Caco-2 (cell line): ENCODE measurements at regions not wholly inside any gene's neighbourhood (a gene's known extent, or its start where the extent isn't known, plus 50 kb on each side); places are given as distances from the start of the nearest gene placed in this dataset.

Source experiments
- BruUV-seq: library from RNA; stranded (reverse); fragments of 400-500 nt; replicated peaks from 2 replicates; lab custom pipeline; 2021; lab: Mats Ljungman, UMichigan
- CTCF ChIA-PET: fragments of 300-600 bp; sonication (Branson Sonifier 250); formaldehyde crosslinking; loops from one replicate; lab custom pipeline; 2022; ENCODE audit warnings: antibody characterized with exemption; lab: Charles Lee
- POLR2A ChIA-PET: fragments of 300-600 bp; sonication (Branson Sonifier 250); formaldehyde crosslinking; loops from one replicate; lab custom pipeline; 2022; ENCODE audit warnings: antibody characterized with exemption; lab: Charles Lee
- DNase-seq, 2 experiments: peaks; one replicate each; pipeline versions ENCODE4 v3.0.0 to v3.0.0-alpha.2; 2020 to 2022
- H3K27me3 ChIP-seq: replicated peaks from 2 replicates; pipeline ENCODE4 v1.6.0; 2011; ENCODE audit warnings: low read length; ENCODE audit not compliant: control insufficient read depth, insufficient read depth
- H3K36me3 ChIP-seq: 2 replicates; pipeline ENCODE4 v1.5.1; 2011; ENCODE audit warnings: low read length; ENCODE audit not compliant: control insufficient read depth, insufficient read depth
- H3K4me1 ChIP-seq: fragments of 250-450 bp; sonication (Bioruptor Pico); 2 replicates; pipeline ENCODE4 v1.5.1; 2020; ENCODE audit warnings: mild to moderate bottlenecking
- H3K4me3 ChIP-seq: 2 replicates; pipeline ENCODE4 v1.5.1; 2011; ENCODE audit warnings: low read depth, mild to moderate bottlenecking, control low read depth, low read length
- H3K9me3 ChIP-seq: fragments of 250-450 bp; sonication (Bioruptor Pico); 2 replicates; pipeline ENCODE4 v1.5.1; 2020; ENCODE audit warnings: mild to moderate bottlenecking, moderate library complexity
- H3K27ac Mint-ChIP-seq: one replicate; pipeline ENCODE4 v1.8.0; 2022; ENCODE audit warnings: mixed read lengths; ENCODE audit not compliant: unreplicated experiment
- H3K27me3 Mint-ChIP-seq: one replicate; pipeline ENCODE4 v1.8.0; 2022; ENCODE audit warnings: mixed read lengths; ENCODE audit not compliant: insufficient read depth, unreplicated experiment
- H3K36me3 Mint-ChIP-seq: one replicate; pipeline ENCODE4 v1.8.0; 2022; ENCODE audit warnings: mild to moderate bottlenecking, mixed read lengths; ENCODE audit not compliant: insufficient read depth, unreplicated experiment
- H3K4me1 Mint-ChIP-seq: one replicate; pipeline ENCODE4 v1.8.0; 2022; ENCODE audit warnings: low read depth, mixed read lengths; ENCODE audit not compliant: unreplicated experiment
- H3K4me3 Mint-ChIP-seq: one replicate; pipeline ENCODE4 v1.8.0; 2022; ENCODE audit warnings: mild to moderate bottlenecking, moderate library complexity, mixed read lengths; ENCODE audit not compliant: unreplicated experiment
- H3K9me3 Mint-ChIP-seq: one replicate; pipeline ENCODE4 v1.8.0; 2022; ENCODE audit warnings: mixed read lengths; ENCODE audit not compliant: unreplicated experiment
- intact Hi-C: fragments of 100-400 bp; cut with micrococcal nuclease; formaldehyde crosslinking; loops from one replicate; pipeline ENCODE4 v1.10.0; 2022; ENCODE audit not compliant: unreplicated experiment
- TF ChIP-seq, protein P1 (sequence below), 2 experiments: fragments of 200-600 bp in 1 of 2; IDR thresholded peaks; 1 replicate in 1 of 2; 2 replicates in 1 of 2; pipeline versions ENCODE4 v1.5.1 to v1.8.0; 2011 to 2022; ENCODE audit warnings: antibody characterized with exemption in 1 of 2, control low read depth in 1 of 2, inconsistent platforms in 1 of 2, low read depth in 1 of 2, low read length in 1 of 2, mild to moderate bottlenecking in 1 of 2, moderate library complexity in 1 of 2; ENCODE audit not compliant: insufficient read depth in 1 of 2, severe bottlenecking in 1 of 2, unreplicated experiment in 1 of 2

- intact Hi-C loops: loop anchor here (1.0 kb wide), 1 partner anchor 111 kb away; no protein-coding TSS in a partner anchor
- TF ChIP-seq, protein P1, sequence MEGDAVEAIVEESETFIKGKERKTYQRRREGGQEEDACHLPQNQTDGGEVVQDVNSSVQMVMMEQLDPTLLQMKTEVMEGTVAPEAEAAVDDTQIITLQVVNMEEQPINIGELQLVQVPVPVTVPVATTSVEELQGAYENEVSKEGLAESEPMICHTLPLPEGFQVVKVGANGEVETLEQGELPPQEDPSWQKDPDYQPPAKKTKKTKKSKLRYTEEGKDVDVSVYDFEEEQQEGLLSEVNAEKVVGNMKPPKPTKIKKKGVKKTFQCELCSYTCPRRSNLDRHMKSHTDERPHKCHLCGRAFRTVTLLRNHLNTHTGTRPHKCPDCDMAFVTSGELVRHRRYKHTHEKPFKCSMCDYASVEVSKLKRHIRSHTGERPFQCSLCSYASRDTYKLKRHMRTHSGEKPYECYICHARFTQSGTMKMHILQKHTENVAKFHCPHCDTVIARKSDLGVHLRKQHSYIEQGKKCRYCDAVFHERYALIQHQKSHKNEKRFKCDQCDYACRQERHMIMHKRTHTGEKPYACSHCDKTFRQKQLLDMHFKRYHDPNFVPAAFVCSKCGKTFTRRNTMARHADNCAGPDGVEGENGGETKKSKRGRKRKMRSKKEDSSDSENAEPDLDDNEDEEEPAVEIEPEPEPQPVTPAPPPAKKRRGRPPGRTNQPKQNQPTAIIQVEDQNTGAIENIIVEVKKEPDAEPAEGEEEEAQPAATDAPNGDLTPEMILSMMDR (IDR thresholded peaks at IDR 0.05; ENCODE audit: insufficient read depth in 1 of 2, low read depth in 1 of 2, low read length in 1 of 2, severe bottlenecking in 1 of 2, unreplicated experiment in 1 of 2): peak; percentile 42 to 48
- no peak overlapping the region for H3K27ac Mint-ChIP-seq
- H3K9me3 Mint-ChIP-seq: no peaks in the 10 kb centered on the region
- peaks cover 7% of the 10 kb centered on the region for H3K27me3 Mint-ChIP-seq
- ChIA-PET POLR2A (no interaction called here), CTCF (no interaction called here)
- H3K4me3 Mint-ChIP-seq: no peak overlapping the region
- BruUV-seq: no TSS peak
- H3K4me3 ChIP-seq: no peak overlapping the region
- DNase-seq: peak in 1 of 2 experiments; percentile 56
- peaks cover 1% of the 10 kb centered on the region; the same call in 1 of the 2 replicates for H3K27me3 ChIP-seq
- H3K36me3 Mint-ChIP-seq: no peaks in the 10 kb centered on the region
- no peaks in the 10 kb centered on the region for H3K9me3 ChIP-seq
- H3K4me1 Mint-ChIP-seq: no peaks in the 10 kb centered on the region
- no peaks in the 10 kb centered on the region for H3K4me1 ChIP-seq
- H3K36me3 ChIP-seq: no peaks in the 10 kb centered on the region
Measured at GRCh38 chr20:6940048-6940447, 172.6 kb downstream of the BMP2 start.

GRCh38 chr20:6940876-6941275 is 173.4 kb downstream of the BMP2 start:
- H3K4me1 Mint-ChIP-seq: no peaks in the 10 kb centered on the region
- H3K4me1 ChIP-seq: no peaks in the 10 kb centered on the region
- H3K4me3 Mint-ChIP-seq: no peak overlapping the region
- H3K27ac Mint-ChIP-seq: no peak overlapping the region
- no peaks in the 10 kb centered on the region for H3K36me3 Mint-ChIP-seq
- intact Hi-C loops: loop anchor here (1.0 kb wide), 1 partner anchor 112 kb away; no protein-coding TSS in a partner anchor
- H3K27me3 Mint-ChIP-seq: peaks cover 7% of the 10 kb centered on the region
- H3K4me3 ChIP-seq: no peak overlapping the region
- no peaks in the 10 kb centered on the region for H3K36me3 ChIP-seq
- no TSS peak for BruUV-seq
- ChIA-PET POLR2A (no interaction called here), CTCF (no interaction called here)
- no peaks in the 10 kb centered on the region for H3K9me3 Mint-ChIP-seq
- DNase-seq: no peak
- TF ChIP-seq, protein P1 (IDR thresholded peaks at IDR 0.05; ENCODE audit: insufficient read depth in 1 of 2, low read depth in 1 of 2, low read length in 1 of 2, severe bottlenecking in 1 of 2, unreplicated experiment in 1 of 2): no peak
- no peaks in the 10 kb centered on the region for H3K9me3 ChIP-seq
- H3K27me3 ChIP-seq: peaks cover 1% of the 10 kb centered on the region; the same call in 1 of the 2 replicates

- DNase-seq: no peak
- H3K4me1 ChIP-seq: no peaks in the 10 kb centered on the region
- H3K27me3 Mint-ChIP-seq: peaks cover 11% of the 10 kb centered on the region
- no peaks in the 10 kb centered on the region for H3K36me3 Mint-ChIP-seq
- H3K36me3 ChIP-seq: no peaks in the 10 kb centered on the region
- CTCF ChIA-PET: no interaction called here
- no peak overlapping the region for H3K4me3 Mint-ChIP-seq
- no peak overlapping the region for H3K4me3 ChIP-seq
- POLR2A ChIA-PET: no interaction called here
- intact Hi-C loops: no loop called here
- no TSS peak for BruUV-seq
- H3K9me3 ChIP-seq: no peaks in the 10 kb centered on the region
- no peaks in the 10 kb centered on the region for H3K4me1 Mint-ChIP-seq
- peaks cover 1% of the 10 kb centered on the region; the same call in 1 of the 2 replicates for H3K27me3 ChIP-seq
- TF ChIP-seq, protein P1 (IDR thresholded peaks at IDR 0.05; ENCODE audit: insufficient read depth in 1 of 2, low read depth in 1 of 2, low read length in 1 of 2, severe bottlenecking in 1 of 2, unreplicated experiment in 1 of 2): no peak
- no peak overlapping the region for H3K27ac Mint-ChIP-seq
- H3K9me3 Mint-ChIP-seq: no peaks in the 10 kb centered on the region
Measured at GRCh38 chr20:6941571-6941970, 174.1 kb downstream of the BMP2 start.
